Vagina (tissue), 2 donors: ENCODE measurements at regions not wholly inside any gene's neighbourhood (a gene's known extent, or its start where the extent isn't known, plus 50 kb on each side); places are given as distances from the start of the nearest gene placed in this dataset.

ENCODE experiments used
- DNase-seq, 2 donors: peaks; one replicate each; pipeline ENCODE4 v3.0.0-alpha.2; 2017; ENCODE audit errors: extremely low spot score in 2 of 2
- H3K27ac ChIP-seq: fragments of 200-600 bp; sonication (generic); one replicate; pipeline ENCODE4 v1.5.1; 2019
- H3K27me3 ChIP-seq: fragments of 200-600 bp; sonication (generic); one replicate; pipeline ENCODE4 v1.5.1; 2019
- H3K36me3 ChIP-seq, 2 donors: fragments of 200-600 bp; sonication (generic); one replicate each; pipeline ENCODE4 v1.5.1; 2017 to 2019
- H3K4me1 ChIP-seq: fragments of 200-600 bp; sonication (generic); one replicate; pipeline ENCODE4 v1.5.1; 2019
- H3K4me3 ChIP-seq, 2 donors: fragments of 200-600 bp; sonication (generic); 1 replicate in 1 of 2; 2 replicates in 1 of 2; pipeline ENCODE4 v1.5.1; 2016 to 2019
- H3K9me3 ChIP-seq: fragments of 200-600 bp; sonication (generic); one replicate; pipeline ENCODE4 v1.5.1; 2019
- CTCF ChIP-seq, 3 experiments: fragments of 450-650 bp in 2 of 3; fragments of 200-600 bp in 1 of 3; sonication (generic) in 1 of 3; IDR thresholded peaks; one replicate each; pipeline ENCODE4 v1.5.1; 2017 to 2019; ENCODE audit warnings: antibody characterized with exemption in 3 of 3, mild to moderate bottlenecking in 2 of 3, moderate library complexity in 2 of 3
- POLR2A ChIP-seq, 2 donors: fragments of 450-650 bp; IDR thresholded peaks; one replicate each; pipeline ENCODE4 v1.6.1; 2017; ENCODE audit warnings: antibody characterized with exemption in 2 of 2, mild to moderate bottlenecking in 2 of 2, moderate library complexity in 2 of 2
- POLR2AphosphoS5 ChIP-seq, 2 donors: sonication (generic); formaldehyde crosslinking; IDR thresholded peaks; one replicate each; pipeline ENCODE4 v1.9.0; 2017; ENCODE audit warnings: antibody characterized with exemption in 2 of 2, mild to moderate bottlenecking in 2 of 2, low read depth in 1 of 2; ENCODE audit not compliant: insufficient read depth in 1 of 2
- intact Hi-C: fragments of 100-400 bp; cut with DNase I; formaldehyde crosslinking; loops from one replicate; pipeline ENCODE4 v1.15.1; 2023

- Histone ChIP-seq H3K4me3 (no peak overlapping the region), H3K27ac (no peak overlapping the region), H3K9me3 (no peaks in the 10 kb centered on the region), H3K36me3 (no peaks in the 10 kb centered on the region), H3K4me1 (no peaks in the 10 kb centered on the region), H3K27me3 (no peaks in the 10 kb centered on the region)
- intact Hi-C loops = no loop called here
- DNase-seq = no peak
- TF ChIP-seq POLR2A (IDR thresholded peaks at IDR 0.05) (no peak), CTCF (IDR thresholded peaks at IDR 0.05) (no peak), POLR2AphosphoS5 (IDR thresholded peaks at IDR 0.05; ENCODE audit: insufficient read depth in 1 of 2, low read depth in 1 of 2) (no peak)
These were observed 230.5 kb upstream of the LRTM1 start for GRCh38 chr3:55158345-55158744.

DNA sequence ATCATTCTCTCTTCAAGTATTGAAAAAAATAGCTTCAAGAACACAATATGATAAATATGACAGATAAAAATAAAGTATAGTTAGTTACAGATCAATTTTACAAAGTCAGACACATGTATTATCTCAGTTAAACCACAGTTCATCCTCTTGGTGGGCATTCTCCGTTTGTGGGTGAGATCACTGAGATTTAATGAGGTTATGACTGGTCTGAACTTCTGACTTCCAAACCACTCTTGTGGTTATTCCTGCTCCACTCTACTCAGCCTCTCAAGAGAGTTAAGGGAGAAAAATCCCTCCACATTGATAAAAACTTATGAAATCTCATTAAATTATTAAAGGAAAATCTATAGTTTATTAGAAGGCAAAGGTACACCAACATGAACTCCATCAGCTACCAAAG is 229.9 kb upstream of the LRTM1 start:
- TF ChIP-seq POLR2AphosphoS5 (IDR thresholded peaks at IDR 0.05; ENCODE audit: insufficient read depth in 1 of 2, low read depth in 1 of 2) = no peak
- H3K9me3 ChIP-seq = no peaks in the 10 kb centered on the region
- no peak for DNase-seq
- intact Hi-C loops = no loop called here
- no peaks in the 10 kb centered on the region for H3K36me3 ChIP-seq
- H3K4me1 ChIP-seq = no peaks in the 10 kb centered on the region
- no peak overlapping the region for H3K4me3 ChIP-seq
- H3K27me3 ChIP-seq = no peaks in the 10 kb centered on the region
- H3K27ac ChIP-seq = no peak overlapping the region

DNA sequence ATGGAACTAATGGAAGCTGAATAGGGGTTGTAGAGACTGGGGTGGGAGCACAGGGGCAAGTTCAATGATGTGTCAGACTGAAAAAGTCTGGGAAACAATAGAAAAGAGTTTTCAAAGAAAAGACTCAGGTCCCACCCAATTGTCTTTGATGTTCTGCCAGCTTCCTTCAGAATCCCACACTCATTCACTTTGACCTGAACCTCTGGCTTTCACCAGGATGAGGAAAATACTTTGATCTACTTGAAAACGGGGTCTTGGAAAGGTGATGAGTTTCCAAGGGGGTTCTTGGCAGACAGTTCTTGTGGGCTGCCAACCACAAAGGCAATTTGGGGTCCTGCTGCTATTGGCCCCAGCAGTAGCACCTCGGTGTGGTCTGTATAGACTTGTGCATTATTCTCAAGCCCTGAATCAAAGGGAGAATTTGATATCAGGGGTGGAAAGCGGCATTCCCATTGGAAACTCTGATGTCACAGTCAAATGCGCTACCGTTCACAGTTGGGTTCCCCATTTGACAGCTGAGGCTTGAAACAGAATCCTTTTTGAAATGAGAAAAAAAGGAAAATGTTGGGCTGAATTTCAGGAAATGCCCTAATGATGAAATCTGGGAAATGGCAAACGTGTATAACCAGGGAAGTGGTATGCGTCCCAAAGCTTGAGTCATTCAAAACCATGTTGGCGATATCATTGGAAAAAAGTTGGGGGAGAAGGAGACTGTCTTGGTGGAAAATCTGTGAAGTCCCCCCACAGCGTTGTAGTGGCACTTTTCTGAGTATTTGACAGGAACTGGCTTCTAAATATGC is 229.2 kb upstream of the LRTM1 start:
- intact Hi-C loops = no loop called here
- Histone ChIP-seq H3K27ac (no peak overlapping the region), H3K4me1 (no peaks in the 10 kb centered on the region), H3K4me3 (no peak overlapping the region), H3K9me3 (no peaks in the 10 kb centered on the region), H3K27me3 (no peaks in the 10 kb centered on the region), H3K36me3 (no peaks in the 10 kb centered on the region)
- TF ChIP-seq POLR2AphosphoS5 (IDR thresholded peaks at IDR 0.05; ENCODE audit: insufficient read depth in 1 of 2, low read depth in 1 of 2) (no peak), CTCF (IDR thresholded peaks at IDR 0.05) (no peak), POLR2A (IDR thresholded peaks at IDR 0.05) (no peak)
- no peak for DNase-seq

- no peak for DNase-seq
- intact Hi-C loops = no loop called here
- H3K27me3 ChIP-seq = no peaks in the 10 kb centered on the region
- no peaks in the 10 kb centered on the region for H3K9me3 ChIP-seq
- H3K4me1 ChIP-seq = no peaks in the 10 kb centered on the region
- H3K27ac ChIP-seq = no peak overlapping the region
- H3K36me3 ChIP-seq = no peaks in the 10 kb centered on the region
- no peak overlapping the region for H3K4me3 ChIP-seq
- TF ChIP-seq POLR2A (IDR thresholded peaks at IDR 0.05) (no peak), POLR2AphosphoS5 (IDR thresholded peaks at IDR 0.05; ENCODE audit: insufficient read depth in 1 of 2, low read depth in 1 of 2) (no peak), CTCF (IDR thresholded peaks at IDR 0.05) (no peak)
These were observed 220.2 kb upstream of the LRTM1 start for GRCh38 chr3:55147856-55148720.

GRCh38 chr3:55147406-55147805 is 219.5 kb upstream of the LRTM1 start:
- Histone ChIP-seq H3K4me1 (no peaks in the 10 kb centered on the region), H3K27ac (no peak overlapping the region), H3K9me3 (no peaks in the 10 kb centered on the region), H3K4me3 (no peak overlapping the region), H3K27me3 (no peaks in the 10 kb centered on the region), H3K36me3 (no peaks in the 10 kb centered on the region)
- TF ChIP-seq CTCF (IDR thresholded peaks at IDR 0.05) (no peak), POLR2A (IDR thresholded peaks at IDR 0.05) (no peak), POLR2AphosphoS5 (IDR thresholded peaks at IDR 0.05; ENCODE audit: insufficient read depth in 1 of 2, low read depth in 1 of 2) (no peak)
- intact Hi-C loops = no loop called here
- no peak for DNase-seq
